Esophagus muscularis mucosa (tissue), 4 donors: ENCODE measurements at regions not wholly inside any gene's neighbourhood (a gene's known extent, or its start where the extent isn't known, plus 50 kb on each side); places are given as distances from the start of the nearest gene placed in this dataset.

Experiments
- DNase-seq: peaks from one replicate; pipeline ENCODE4 v3.0.0-alpha.2; 2017; ENCODE audit errors: extremely low spot score
- H3K27ac ChIP-seq, 4 donors: fragments of 200-600 bp; sonication (generic); replicated peaks in 1 of 4; 1 replicate in 3 of 4; 2 replicates in 1 of 4; pipeline ENCODE4 v1.5.1; 2016 to 2019; ENCODE audit warnings: mild to moderate bottlenecking in 1 of 4
- H3K27me3 ChIP-seq, 4 donors: fragments of 200-600 bp; sonication (generic); one replicate each; pipeline versions ENCODE4 v1.5.1 to v1.6.0; 2016 to 2019
- H3K36me3 ChIP-seq, 4 donors: fragments of 200-600 bp; sonication (generic); one replicate each; pipeline ENCODE4 v1.5.1; 2016 to 2019
- H3K4me1 ChIP-seq, 4 donors: fragments of 200-600 bp; sonication (generic); one replicate each; pipeline ENCODE4 v1.5.1; 2016 to 2019
- H3K4me3 ChIP-seq, 4 donors: fragments of 200-600 bp; sonication (generic); 1 replicate in 2 of 4; 2 replicates in 2 of 4; pipeline ENCODE4 v1.5.1; 2016 to 2019; ENCODE audit warnings: mild to moderate bottlenecking in 4 of 4, moderate library complexity in 1 of 4
- H3K9me3 ChIP-seq, 4 donors: fragments of 200-600 bp; sonication (generic); 1 replicate in 3 of 4; 2 replicates in 1 of 4; pipeline ENCODE4 v1.5.1; 2016 to 2019
- CTCF ChIP-seq, 3 experiments: fragments of 200-600 bp in 2 of 3; fragments of 450-650 bp in 1 of 3; sonication (generic) in 2 of 3; IDR thresholded peaks; one replicate each; pipeline ENCODE4 v1.5.1; 2017 to 2019; ENCODE audit warnings: antibody characterized with exemption in 3 of 3, mild to moderate bottlenecking in 2 of 3, moderate library complexity in 1 of 3
- EP300 ChIP-seq: sonication (generic); formaldehyde crosslinking; IDR thresholded peaks from one replicate; pipeline ENCODE4 v1.6.1; 2017; ENCODE audit warnings: antibody characterized with exemption
- POLR2A ChIP-seq: fragments of 450-650 bp; IDR thresholded peaks from one replicate; pipeline ENCODE4 v1.6.1; 2017; ENCODE audit warnings: antibody characterized with exemption, moderate library complexity, mild to moderate bottlenecking, low read depth
- POLR2AphosphoS5 ChIP-seq, 2 donors: sonication (generic); formaldehyde crosslinking; IDR thresholded peaks; one replicate each; pipeline ENCODE4 v1.6.1; 2017; ENCODE audit warnings: antibody characterized with exemption in 2 of 2
- WGBS: methylation state at CpG from one replicate; pipeline ENCODE4 v1.1.5; 2018; 5-methylcytosine and 5-hydroxymethylcytosine counted together
- intact Hi-C: fragments of 100-400 bp; cut with DNase I; formaldehyde crosslinking; loops from one replicate; pipeline ENCODE4 v1.15.1; 2023

- no peak for TF ChIP-seq EP300
- TF ChIP-seq POLR2A = no peak
- TF ChIP-seq POLR2AphosphoS5 (IDR thresholded peaks at IDR 0.05) = no peak
- TF ChIP-seq CTCF (IDR thresholded peaks at IDR 0.05) = no peak
- Histone ChIP-seq H3K4me3 (no peak overlapping the region), H3K27ac (no peak overlapping the region), H3K36me3 (no peaks in the 10 kb centered on the region), H3K4me1 (no peaks in the 10 kb centered on the region), H3K9me3 (no peaks in the 10 kb centered on the region), H3K27me3 (no peaks in the 10 kb centered on the region)
- intact Hi-C loops = no loop called here
- WGBS = 67% methylated on average over 2 of the region's 2 CpGs
- no peak for DNase-seq
These were observed 321.3 kb upstream of the MBL2 start for GRCh38 chr10:53093878-53094277.

GRCh38 chr10:53091574-53091973 is 319.0 kb upstream of the MBL2 start:
- Histone ChIP-seq H3K9me3 (no peaks in the 10 kb centered on the region), H3K27me3 (no peaks in the 10 kb centered on the region), H3K36me3 (no peaks in the 10 kb centered on the region), H3K4me1 (no peaks in the 10 kb centered on the region), H3K4me3 (no peak overlapping the region), H3K27ac (no peak overlapping the region)
- no peak for DNase-seq
- WGBS = 58% methylated on average over 4 of the region's 4 CpGs
- TF ChIP-seq POLR2AphosphoS5 (IDR thresholded peaks at IDR 0.05) = no peak
- TF ChIP-seq EP300 = no peak
- TF ChIP-seq POLR2A = no peak
- no peak for TF ChIP-seq CTCF (IDR thresholded peaks at IDR 0.05)
- intact Hi-C loops = no loop called here

- Histone ChIP-seq H3K27me3 (no peaks in the 10 kb centered on the region), H3K27ac (no peak overlapping the region), H3K4me1 (no peaks in the 10 kb centered on the region), H3K36me3 (no peaks in the 10 kb centered on the region), H3K4me3 (no peak overlapping the region), H3K9me3 (peaks cover 0 to 5% (median 0%) of the 10 kb centered on the region in 4 donors)
- TF ChIP-seq EP300 = no peak
- no peak for TF ChIP-seq POLR2A
- TF ChIP-seq CTCF (IDR thresholded peaks at IDR 0.05) = no peak
- TF ChIP-seq POLR2AphosphoS5 (IDR thresholded peaks at IDR 0.05) = no peak
- DNase-seq = no peak
- intact Hi-C loops = no loop called here
- 56% methylated on average over 1 of the region's 1 CpG for WGBS
These were observed 316.4 kb upstream of the MBL2 start for GRCh38 chr10:53088961-53089360.

GRCh38 chr10:53079283-53079682 is 306.7 kb upstream of the MBL2 start:
- no peak for DNase-seq
- TF ChIP-seq CTCF (IDR thresholded peaks at IDR 0.05) (no peak), POLR2A (no peak), EP300 (no peak), POLR2AphosphoS5 (IDR thresholded peaks at IDR 0.05) (no peak)
- Histone ChIP-seq H3K4me3 (no peak overlapping the region), H3K9me3 (peaks cover 0 to 3% (median 0%) of the 10 kb centered on the region in 4 donors), H3K36me3 (no peaks in the 10 kb centered on the region), H3K4me1 (no peaks in the 10 kb centered on the region), H3K27ac (no peak overlapping the region), H3K27me3 (no peaks in the 10 kb centered on the region)
- WGBS = 69% methylated on average over 3 of the region's 3 CpGs
- intact Hi-C loops = no loop called here

GRCh38 chr10:53076948-53077347 is 304.4 kb upstream of the MBL2 start:
- H3K27me3 ChIP-seq = no peaks in the 10 kb centered on the region
- intact Hi-C loops = no loop called here
- peaks cover 0 to 3% (median 0%) of the 10 kb centered on the region in 4 donors for H3K9me3 ChIP-seq
- H3K4me1 ChIP-seq = no peaks in the 10 kb centered on the region
- TF ChIP-seq CTCF (IDR thresholded peaks at IDR 0.05) (no peak), POLR2AphosphoS5 (IDR thresholded peaks at IDR 0.05) (no peak), POLR2A (no peak), EP300 (no peak)
- no peak for DNase-seq
- no peaks in the 10 kb centered on the region for H3K36me3 ChIP-seq
- WGBS = 90% methylated on average over 2 of the region's 2 CpGs
- no peak overlapping the region for H3K4me3 ChIP-seq
- H3K27ac ChIP-seq = no peak overlapping the region
